ENCODE measurements at regions not wholly inside any gene's neighbourhood (a gene's known extent, or its start where the extent isn't known, plus 50 kb on each side); places are given as distances from the start of the nearest gene placed in this dataset.

- TF ChIP-seq, protein P1, sequence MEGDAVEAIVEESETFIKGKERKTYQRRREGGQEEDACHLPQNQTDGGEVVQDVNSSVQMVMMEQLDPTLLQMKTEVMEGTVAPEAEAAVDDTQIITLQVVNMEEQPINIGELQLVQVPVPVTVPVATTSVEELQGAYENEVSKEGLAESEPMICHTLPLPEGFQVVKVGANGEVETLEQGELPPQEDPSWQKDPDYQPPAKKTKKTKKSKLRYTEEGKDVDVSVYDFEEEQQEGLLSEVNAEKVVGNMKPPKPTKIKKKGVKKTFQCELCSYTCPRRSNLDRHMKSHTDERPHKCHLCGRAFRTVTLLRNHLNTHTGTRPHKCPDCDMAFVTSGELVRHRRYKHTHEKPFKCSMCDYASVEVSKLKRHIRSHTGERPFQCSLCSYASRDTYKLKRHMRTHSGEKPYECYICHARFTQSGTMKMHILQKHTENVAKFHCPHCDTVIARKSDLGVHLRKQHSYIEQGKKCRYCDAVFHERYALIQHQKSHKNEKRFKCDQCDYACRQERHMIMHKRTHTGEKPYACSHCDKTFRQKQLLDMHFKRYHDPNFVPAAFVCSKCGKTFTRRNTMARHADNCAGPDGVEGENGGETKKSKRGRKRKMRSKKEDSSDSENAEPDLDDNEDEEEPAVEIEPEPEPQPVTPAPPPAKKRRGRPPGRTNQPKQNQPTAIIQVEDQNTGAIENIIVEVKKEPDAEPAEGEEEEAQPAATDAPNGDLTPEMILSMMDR (IDR thresholded peaks at IDR 0.05; ENCODE audit: insufficient read depth, low read length, poor library complexity, severe bottlenecking), result no peak
- H3K27me3 ChIP-seq (ENCODE audit: control insufficient read depth, insufficient read depth, low read length), result no peaks in the 10 kb centered on the region
- DNase-seq (ENCODE audit: low read depth), result no peak
- no peaks in the 10 kb centered on the region for H3K36me3 ChIP-seq (ENCODE audit: control insufficient read depth, insufficient read depth, low read length)
- H3K4me3 ChIP-seq (ENCODE audit: low read depth, low read length), result no peak overlapping the region
These were observed 93.9 kb upstream of the PRMT6 start for GRCh38 chr1:106962591-106962990.

DNA sequence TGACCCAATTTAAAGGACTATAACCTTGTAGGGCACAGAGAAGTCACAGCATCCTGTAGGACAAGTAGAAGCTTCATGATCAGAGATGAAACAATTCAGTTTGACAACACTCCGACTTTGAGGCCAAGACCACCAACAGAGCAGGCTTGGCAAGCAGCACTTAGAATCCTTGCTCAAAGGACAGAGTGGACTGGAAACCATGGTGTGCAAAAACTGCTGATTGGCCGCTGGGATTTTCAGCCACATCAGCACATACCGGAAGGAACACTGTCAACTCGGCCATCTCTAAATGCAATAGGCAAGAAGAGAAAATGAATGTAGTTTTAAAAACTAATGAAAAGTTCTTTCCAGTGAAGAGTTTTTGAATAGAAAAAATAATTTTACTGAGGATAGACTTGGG is 92.0 kb upstream of the PRMT6 start:
- DNase-seq (ENCODE audit: low read depth), result no peak
- TF ChIP-seq, protein P1 (IDR thresholded peaks at IDR 0.05; ENCODE audit: insufficient read depth, low read length, poor library complexity, severe bottlenecking), result no peak
- Histone ChIP-seq H3K27me3 (ENCODE audit: control insufficient read depth, insufficient read depth, low read length) (no peaks in the 10 kb centered on the region), H3K36me3 (ENCODE audit: control insufficient read depth, insufficient read depth, low read length) (no peaks in the 10 kb centered on the region), H3K4me3 (ENCODE audit: low read depth, low read length) (no peak overlapping the region)

GRCh38 chr1:106968644-106969043 is 87.8 kb upstream of the PRMT6 start:
- TF ChIP-seq, protein P1 (IDR thresholded peaks at IDR 0.05; ENCODE audit: insufficient read depth, low read length, poor library complexity, severe bottlenecking), result no peak
- Histone ChIP-seq H3K27me3 (ENCODE audit: control insufficient read depth, insufficient read depth, low read length) (no peaks in the 10 kb centered on the region), H3K4me3 (ENCODE audit: low read depth, low read length) (no peak overlapping the region), H3K36me3 (ENCODE audit: control insufficient read depth, insufficient read depth, low read length) (no peaks in the 10 kb centered on the region)
- DNase-seq (ENCODE audit: low read depth), result no peak

DNA sequence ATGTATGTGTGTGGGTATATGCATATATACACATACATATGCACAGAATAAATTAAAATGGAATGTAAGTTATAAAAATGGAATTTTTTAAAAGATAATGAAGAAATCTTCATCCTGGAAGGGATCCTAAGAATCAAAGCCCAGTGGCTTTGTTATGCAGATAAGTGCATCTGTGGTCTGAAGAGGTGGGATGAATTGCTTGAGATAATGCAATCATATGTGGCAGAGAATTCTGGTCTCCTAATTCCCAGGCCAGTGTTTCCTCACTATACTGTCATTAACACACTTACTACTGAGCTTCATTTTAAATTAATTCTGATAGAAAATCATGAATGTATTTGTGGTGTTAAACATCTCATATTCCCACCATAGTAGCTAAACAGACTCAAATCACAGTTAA is 86.7 kb upstream of the PRMT6 start:
- H3K27me3 ChIP-seq (ENCODE audit: control insufficient read depth, insufficient read depth, low read length), result no peaks in the 10 kb centered on the region
- no peaks in the 10 kb centered on the region for H3K36me3 ChIP-seq (ENCODE audit: control insufficient read depth, insufficient read depth, low read length)
- DNase-seq (ENCODE audit: low read depth), result no peak
- no peak overlapping the region for H3K4me3 ChIP-seq (ENCODE audit: low read depth, low read length)
- TF ChIP-seq, protein P1 (IDR thresholded peaks at IDR 0.05; ENCODE audit: insufficient read depth, low read length, poor library complexity, severe bottlenecking), result no peak

DNA sequence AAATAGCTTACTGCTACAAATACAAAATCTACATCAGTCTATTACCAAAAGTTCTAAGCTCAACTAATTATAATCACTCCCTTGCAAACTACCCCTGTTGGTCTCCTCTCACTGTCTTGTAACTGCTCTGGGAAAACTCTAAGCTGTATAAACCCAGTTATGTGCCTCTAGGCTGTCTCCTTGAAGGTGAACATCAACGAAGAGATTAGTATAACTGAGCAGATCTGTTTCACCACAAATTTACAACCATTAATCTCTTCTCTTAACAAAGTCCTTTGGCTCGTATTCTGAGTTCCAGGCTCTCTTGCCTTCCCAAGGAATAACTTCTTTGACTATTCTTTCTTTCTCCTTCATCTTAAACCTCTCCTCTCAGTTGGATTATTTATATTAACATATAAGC is 84.4 kb upstream of the PRMT6 start:
- H3K27me3 ChIP-seq (ENCODE audit: control insufficient read depth, insufficient read depth, low read length), result no peaks in the 10 kb centered on the region
- no peak overlapping the region for H3K4me3 ChIP-seq (ENCODE audit: low read depth, low read length)
- TF ChIP-seq, protein P1 (IDR thresholded peaks at IDR 0.05; ENCODE audit: insufficient read depth, low read length, poor library complexity, severe bottlenecking), result no peak
- no peaks in the 10 kb centered on the region for H3K36me3 ChIP-seq (ENCODE audit: control insufficient read depth, insufficient read depth, low read length)
- DNase-seq (ENCODE audit: low read depth), result no peak

GRCh38 chr1:106975944-106976343 is 80.5 kb upstream of the PRMT6 start:
- no peak for DNase-seq (ENCODE audit: low read depth)
- H3K27me3 ChIP-seq (ENCODE audit: control insufficient read depth, insufficient read depth, low read length), result no peaks in the 10 kb centered on the region
- no peak overlapping the region for H3K4me3 ChIP-seq (ENCODE audit: low read depth, low read length)
- TF ChIP-seq, protein P1 (IDR thresholded peaks at IDR 0.05; ENCODE audit: insufficient read depth, low read length, poor library complexity, severe bottlenecking), result no peak
- H3K36me3 ChIP-seq (ENCODE audit: control insufficient read depth, insufficient read depth, low read length), result no peaks in the 10 kb centered on the region
